GM12878 (cell line): ENCODE measurements at regions not wholly inside any gene's neighbourhood (a gene's known extent, or its start where the extent isn't known, plus 50 kb on each side); places are given as distances from the start of the nearest gene placed in this dataset.
A peak's percentile ranks its signal among the peaks of the same experiment; 100 is the strongest.

Experiments
- ATAC-seq: fragments of 200-7000 bp; cut with Tn5 transposase; 3 replicates; pipeline ENCODE4 v1.9.1; 2020; ENCODE audit warnings: mild to moderate bottlenecking, moderate library complexity
- BruUV-seq: library from RNA; stranded (reverse); fragments of 400-500 nt; replicated peaks from 2 replicates; lab custom pipeline; 2021; lab: Mats Ljungman, UMichigan
- CTCF ChIA-PET: fragments of 300-600 bp; sonication (Branson Sonifier 250); formaldehyde crosslinking; extraction: SDS; loops from one replicate; lab custom pipeline; 2021; ENCODE audit warnings: inconsistent platforms; lab: Yijun Ruan, JAX
- POLR2A ChIA-PET: fragments of 350-600 bp; formaldehyde crosslinking; extraction: SDS; loops from one replicate; lab custom pipeline; 2021; ENCODE audit warnings: inconsistent platforms; lab: Charles Lee
- RAD21 ChIA-PET: fragments of 300-600 bp; sonication (Branson Sonifier 250); formaldehyde crosslinking; loops from one replicate; lab custom pipeline; 2023; ENCODE audit warnings: antibody characterized with exemption; ENCODE audit not compliant: unreplicated experiment; lab: Charles Lee
- SMC1A ChIA-PET: fragments of 300-600 bp; sonication (Branson Sonifier 250); formaldehyde crosslinking; loops from one replicate; lab custom pipeline; 2023; ENCODE audit not compliant: unreplicated experiment, uncharacterized antibody; lab: Charles Lee
- DNase-seq: peaks from one replicate; pipeline ENCODE4 v3.0.0-alpha.2; 2011; ENCODE audit warnings: low read depth, low spot score
- FAIRE-seq: peaks from 3 replicates; lab custom pipeline; 2011; peaks lifted over from hg19 to GRCh38; lab: Jason Lieb, UNC
- H2AFZ ChIP-seq: 2 replicates; pipeline ENCODE4 v1.6.0; 2011; ENCODE audit warnings: low read depth, low read length, control low read depth; ENCODE audit not compliant: control insufficient read depth
- H3K27ac ChIP-seq: 2 replicates; pipeline ENCODE4 v1.5.1; 2011; ENCODE audit warnings: control low read depth; ENCODE audit not compliant: control insufficient read depth, insufficient read depth
- H3K27me3 ChIP-seq, 2 experiments: replicated peaks in 1 of 2; 2 replicates each; pipeline versions ENCODE4 v1.6.0 to v1.6.1; 2011; ENCODE audit warnings: low read length in 1 of 2; ENCODE audit not compliant: control insufficient read depth in 2 of 2, insufficient read depth in 2 of 2
- H3K36me3 ChIP-seq, 2 experiments: 2 replicates each; pipeline ENCODE4 v1.5.1; 2011; ENCODE audit warnings: low read length in 1 of 2; ENCODE audit not compliant: control insufficient read depth in 2 of 2, insufficient read depth in 2 of 2
- H3K4me1 ChIP-seq: 2 replicates; pipeline ENCODE4 v1.6.1; 2011; ENCODE audit warnings: mild to moderate bottlenecking, low read length, moderate library complexity, mixed read lengths; ENCODE audit not compliant: control insufficient read depth, insufficient read depth
- H3K4me2 ChIP-seq: 2 replicates; pipeline ENCODE4 v1.6.0; 2011; ENCODE audit warnings: control low read depth; ENCODE audit not compliant: control insufficient read depth, insufficient read depth
- H3K4me3 ChIP-seq: fragments of 200-600 bp; sonication (generic); 2 replicates; pipeline ENCODE4 v1.5.1; 2016
- H3K79me2 ChIP-seq: 2 replicates; pipeline ENCODE4 v1.6.0; 2011; ENCODE audit warnings: low read length; ENCODE audit not compliant: control insufficient read depth, insufficient read depth
- H3K9ac ChIP-seq: 2 replicates; pipeline ENCODE4 v1.8.0; 2011; ENCODE audit warnings: low read length, control low read depth, mixed read lengths; ENCODE audit not compliant: control insufficient read depth, insufficient read depth
- H3K9me3 ChIP-seq: replicated peaks from 3 replicates; pipeline ENCODE4 v1.5.1; 2011; ENCODE audit warnings: mild to moderate bottlenecking, low read length; ENCODE audit not compliant: control insufficient read depth, insufficient read depth
- H4K20me1 ChIP-seq: 2 replicates; pipeline ENCODE4 v1.6.0; 2011; ENCODE audit not compliant: control insufficient read depth, insufficient read depth
- FOXK2 ChIP-seq: fragments of 450-650 bp; IDR thresholded peaks from 2 replicates; pipeline ENCODE4 v1.6.1; 2017; ENCODE audit warnings: mild to moderate bottlenecking, moderate library complexity
- WGBS: methylation state at CpG from one replicate; pipeline ENCODE4 v1.1.6; 2016; ENCODE audit warnings: low lambda C conversion rate; ENCODE audit not compliant: insufficient replicate concordance, insufficient coverage; ENCODE audit errors: missing lambda C conversion rate; 5-methylcytosine and 5-hydroxymethylcytosine counted together
- in situ Hi-C: fragments of 300-500 bp; cut with MboI; formaldehyde crosslinking; loops from 9 replicates; pipeline ENCODE4 v1.14.3; 2018; ENCODE audit warnings: mixed read lengths
- intact Hi-C: fragments of 100-400 bp; cut with micrococcal nuclease; formaldehyde crosslinking; loops from one replicate; pipeline ENCODE4 v1.14.2; 2022; ENCODE audit not compliant: unreplicated experiment
- TF ChIP-seq, protein P1 (sequence below): IDR thresholded peaks from 2 replicates; pipeline ENCODE4 v1.6.1; 2012; ENCODE audit warnings: low read length, inconsistent platforms
- TF ChIP-seq, protein P2 (sequence below): fragments of 450-650 bp; IDR thresholded peaks from 2 replicates; pipeline ENCODE4 v1.6.1; 2018; ENCODE audit warnings: borderline replicate concordance, mild to moderate bottlenecking; ENCODE audit not compliant: partially characterized antibody
- TF ChIP-seq, protein P3 (sequence below): IDR thresholded peaks from 2 replicates; pipeline ENCODE4 v1.6.1; 2011; ENCODE audit warnings: low read depth, mild to moderate bottlenecking, low read length, moderate library complexity, borderline replicate concordance; ENCODE audit errors: extremely low read depth

DNA sequence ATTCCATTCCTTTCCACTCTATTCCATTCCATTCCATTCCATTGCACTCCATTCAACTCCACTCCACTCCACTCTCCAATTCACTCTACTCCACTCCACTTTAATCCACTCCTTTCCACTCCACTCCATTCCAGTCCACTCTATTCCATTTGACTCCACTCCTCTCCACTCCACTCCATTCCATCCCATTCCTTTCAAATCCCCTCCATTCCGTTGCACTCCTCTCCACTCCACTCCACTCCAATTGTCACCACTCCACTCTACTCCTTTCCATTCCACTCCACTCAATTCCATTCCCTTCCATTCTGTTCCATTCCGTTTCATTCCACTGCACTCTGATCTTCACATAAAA, 2563.7 kb upstream of the TPTE start:
- no peak for DNase-seq
- no peaks in the 10 kb centered on the region for H3K4me1 ChIP-seq
- no peak overlapping the region for H3K9ac ChIP-seq
- WGBS, result 1% methylated on average over 2 of the region's 2 CpGs
- peaks cover 7% of the 10 kb centered on the region; the same call in 1 of the 3 replicates for H3K9me3 ChIP-seq
- FAIRE-seq, result no peak
- ChIA-PET RAD21 (no interaction called here), POLR2A (no interaction called here), SMC1A (no interaction called here), CTCF (no interaction called here)
- no peak overlapping the region for H2AFZ ChIP-seq
- ATAC-seq, result no peak
- H3K4me2 ChIP-seq, result no peak overlapping the region
- no peaks in the 10 kb centered on the region for H3K27me3 ChIP-seq
- in situ Hi-C loops (no loop called here), intact Hi-C loops (no loop called here)
- BruUV-seq, result no TSS peak
- H3K4me3 ChIP-seq, result no peak overlapping the region
- no peaks in the 10 kb centered on the region for H3K36me3 ChIP-seq
- no peaks in the 10 kb centered on the region for H4K20me1 ChIP-seq
- TF ChIP-seq, protein P1, sequence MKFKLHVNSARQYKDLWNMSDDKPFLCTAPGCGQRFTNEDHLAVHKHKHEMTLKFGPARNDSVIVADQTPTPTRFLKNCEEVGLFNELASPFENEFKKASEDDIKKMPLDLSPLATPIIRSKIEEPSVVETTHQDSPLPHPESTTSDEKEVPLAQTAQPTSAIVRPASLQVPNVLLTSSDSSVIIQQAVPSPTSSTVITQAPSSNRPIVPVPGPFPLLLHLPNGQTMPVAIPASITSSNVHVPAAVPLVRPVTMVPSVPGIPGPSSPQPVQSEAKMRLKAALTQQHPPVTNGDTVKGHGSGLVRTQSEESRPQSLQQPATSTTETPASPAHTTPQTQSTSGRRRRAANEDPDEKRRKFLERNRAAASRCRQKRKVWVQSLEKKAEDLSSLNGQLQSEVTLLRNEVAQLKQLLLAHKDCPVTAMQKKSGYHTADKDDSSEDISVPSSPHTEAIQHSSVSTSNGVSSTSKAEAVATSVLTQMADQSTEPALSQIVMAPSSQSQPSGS, result no peak
- TF ChIP-seq, protein P2, sequence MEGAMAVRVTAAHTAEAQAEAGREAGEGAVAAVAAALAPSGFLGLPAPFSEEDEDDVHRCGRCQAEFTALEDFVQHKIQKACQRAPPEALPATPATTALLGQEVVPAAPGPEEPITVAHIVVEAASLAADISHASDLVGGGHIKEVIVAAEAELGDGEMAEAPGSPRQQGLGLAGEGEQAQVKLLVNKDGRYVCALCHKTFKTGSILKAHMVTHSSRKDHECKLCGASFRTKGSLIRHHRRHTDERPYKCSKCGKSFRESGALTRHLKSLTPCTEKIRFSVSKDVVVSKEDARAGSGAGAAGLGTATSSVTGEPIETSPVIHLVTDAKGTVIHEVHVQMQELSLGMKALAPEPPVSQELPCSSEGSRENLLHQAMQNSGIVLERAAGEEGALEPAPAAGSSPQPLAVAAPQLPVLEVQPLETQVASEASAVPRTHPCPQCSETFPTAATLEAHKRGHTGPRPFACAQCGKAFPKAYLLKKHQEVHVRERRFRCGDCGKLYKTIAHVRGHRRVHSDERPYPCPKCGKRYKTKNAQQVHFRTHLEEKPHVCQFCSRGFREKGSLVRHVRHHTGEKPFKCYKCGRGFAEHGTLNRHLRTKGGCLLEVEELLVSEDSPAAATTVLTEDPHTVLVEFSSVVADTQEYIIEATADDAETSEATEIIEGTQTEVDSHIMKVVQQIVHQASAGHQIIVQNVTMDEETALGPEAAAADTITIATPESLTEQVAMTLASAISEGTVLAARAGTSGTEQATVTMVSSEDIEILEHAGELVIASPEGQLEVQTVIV, result peak; percentile 19
- TF ChIP-seq FOXK2, result peak; percentile 33; the same call in 1 of the 2 replicates
- TF ChIP-seq, protein P3, sequence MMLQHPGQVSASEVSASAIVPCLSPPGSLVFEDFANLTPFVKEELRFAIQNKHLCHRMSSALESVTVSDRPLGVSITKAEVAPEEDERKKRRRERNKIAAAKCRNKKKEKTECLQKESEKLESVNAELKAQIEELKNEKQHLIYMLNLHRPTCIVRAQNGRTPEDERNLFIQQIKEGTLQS, result no peak
- H3K79me2 ChIP-seq, result no peaks in the 10 kb centered on the region
- H3K27ac ChIP-seq, result no peak overlapping the region
